Hypothalamus (tissue), 51 donors: ENCODE measurements at regions not wholly inside any gene's neighbourhood (a gene's known extent, or its start where the extent isn't known, plus 50 kb on each side); places are given as distances from the start of the nearest gene placed in this dataset.

ENCODE experiments used
- DNase-seq, 51 donors: peaks; one replicate each; lab custom pipeline; 2025; lab: John Stamatoyannopoulos, UW

GRCh38 chr10:128877936-128878335 lies 589.1 kb upstream of the MGMT start:
- DNase-seq: no peak

GRCh38 chr10:128879030-128879429 lies 588.0 kb upstream of the MGMT start:
- DNase-seq: no peak

- no peak for DNase-seq
Measured at GRCh38 chr10:128879441-128880140, 587.5 kb upstream of the MGMT start.

- no peak for DNase-seq
Measured at GRCh38 chr10:128880159-128880725, 586.8 kb upstream of the MGMT start.

- DNase-seq: no peak
Measured at GRCh38 chr10:128881086-128881485, 586.0 kb upstream of the MGMT start.

GRCh38 chr10:128883231-128884032 lies 583.6 kb upstream of the MGMT start:
- no peak for DNase-seq

- no peak for DNase-seq
Measured at GRCh38 chr10:128884033-128884425, 583.0 kb upstream of the MGMT start.

GRCh38 chr10:128884496-128885072 lies 582.5 kb upstream of the MGMT start:
- no peak for DNase-seq

- DNase-seq: no peak
Measured at GRCh38 chr10:128885573-128886555, 581.2 kb upstream of the MGMT start.

- no peak for DNase-seq
Measured at GRCh38 chr10:128887856-128888255, 579.2 kb upstream of the MGMT start.

- no peak for DNase-seq
Measured at GRCh38 chr10:128892005-128892404, 575.0 kb upstream of the MGMT start.

- DNase-seq: no peak
Measured at GRCh38 chr10:128894641-128895040, 572.4 kb upstream of the MGMT start.

GRCh38 chr10:128895473-128895872 lies 571.6 kb upstream of the MGMT start:
- DNase-seq: no peak

- no peak for DNase-seq
Measured at GRCh38 chr10:128896116-128896795, 570.8 kb upstream of the MGMT start.

- no peak for DNase-seq
Measured at GRCh38 chr10:128896963-128897362, 570.1 kb upstream of the MGMT start.

GRCh38 chr10:128897401-128898129 lies 569.5 kb upstream of the MGMT start:
- no peak for DNase-seq

- DNase-seq: peak in 1 of 51 donors; percentile 5
Measured at GRCh38 chr10:128898133-128898915, 568.7 kb upstream of the MGMT start.

GRCh38 chr10:128898916-128899195 lies 568.2 kb upstream of the MGMT start:
- DNase-seq: no peak
